ENCODE measurements at regions not wholly inside any gene's neighbourhood (a gene's known extent, or its start where the extent isn't known, plus 50 kb on each side); places are given as distances from the start of the nearest gene placed in this dataset.

DNA sequence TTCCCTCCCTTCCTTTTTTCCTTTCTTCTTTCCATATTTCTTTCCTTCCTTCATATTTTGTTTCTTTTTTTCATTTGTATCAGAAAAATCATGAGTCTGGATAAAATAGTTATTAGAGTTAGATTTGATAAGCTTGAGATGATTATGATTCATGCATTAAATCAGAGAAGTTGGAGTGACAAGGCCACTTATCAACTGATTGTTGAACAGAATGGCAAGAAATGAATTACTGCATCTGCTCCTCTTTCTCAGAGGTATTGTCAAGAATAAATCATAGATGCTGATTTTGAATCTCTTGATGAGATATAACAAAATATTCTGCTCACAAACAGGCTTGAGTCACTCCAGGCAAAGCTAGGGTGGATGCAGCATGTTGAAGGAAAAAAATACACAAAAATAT is 54.6 kb upstream of the ANO5 start:
- TF ChIP-seq RFX5 (IDR thresholded peaks at IDR 0.05; ENCODE audit: low read length) (no peak), EZH2phosphoT487 (IDR thresholded peaks at IDR 0.05; ENCODE audit: borderline replicate concordance, low read depth) (no peak), RAD21 (IDR thresholded peaks at IDR 0.05; ENCODE audit: low read length) (no peak), CHD2 (IDR thresholded peaks at IDR 0.05; ENCODE audit: low read length, partially characterized antibody) (no peak), EP300 (IDR thresholded peaks at IDR 0.05; ENCODE audit: borderline replicate concordance in 1 of 2, low read depth in 1 of 2, low read length in 1 of 2) (no peak), JUND (IDR thresholded peaks at IDR 0.05) (no peak), RCOR1 (IDR thresholded peaks at IDR 0.05; ENCODE audit: low read length) (no peak)
- TF ChIP-seq, protein P1, sequence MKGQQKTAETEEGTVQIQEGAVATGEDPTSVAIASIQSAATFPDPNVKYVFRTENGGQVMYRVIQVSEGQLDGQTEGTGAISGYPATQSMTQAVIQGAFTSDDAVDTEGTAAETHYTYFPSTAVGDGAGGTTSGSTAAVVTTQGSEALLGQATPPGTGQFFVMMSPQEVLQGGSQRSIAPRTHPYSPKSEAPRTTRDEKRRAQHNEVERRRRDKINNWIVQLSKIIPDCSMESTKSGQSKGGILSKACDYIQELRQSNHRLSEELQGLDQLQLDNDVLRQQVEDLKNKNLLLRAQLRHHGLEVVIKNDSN (IDR thresholded peaks at IDR 0.05; ENCODE audit: borderline replicate concordance, low read depth) = no peak
- TF ChIP-seq, protein P2, sequence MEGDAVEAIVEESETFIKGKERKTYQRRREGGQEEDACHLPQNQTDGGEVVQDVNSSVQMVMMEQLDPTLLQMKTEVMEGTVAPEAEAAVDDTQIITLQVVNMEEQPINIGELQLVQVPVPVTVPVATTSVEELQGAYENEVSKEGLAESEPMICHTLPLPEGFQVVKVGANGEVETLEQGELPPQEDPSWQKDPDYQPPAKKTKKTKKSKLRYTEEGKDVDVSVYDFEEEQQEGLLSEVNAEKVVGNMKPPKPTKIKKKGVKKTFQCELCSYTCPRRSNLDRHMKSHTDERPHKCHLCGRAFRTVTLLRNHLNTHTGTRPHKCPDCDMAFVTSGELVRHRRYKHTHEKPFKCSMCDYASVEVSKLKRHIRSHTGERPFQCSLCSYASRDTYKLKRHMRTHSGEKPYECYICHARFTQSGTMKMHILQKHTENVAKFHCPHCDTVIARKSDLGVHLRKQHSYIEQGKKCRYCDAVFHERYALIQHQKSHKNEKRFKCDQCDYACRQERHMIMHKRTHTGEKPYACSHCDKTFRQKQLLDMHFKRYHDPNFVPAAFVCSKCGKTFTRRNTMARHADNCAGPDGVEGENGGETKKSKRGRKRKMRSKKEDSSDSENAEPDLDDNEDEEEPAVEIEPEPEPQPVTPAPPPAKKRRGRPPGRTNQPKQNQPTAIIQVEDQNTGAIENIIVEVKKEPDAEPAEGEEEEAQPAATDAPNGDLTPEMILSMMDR (IDR thresholded peaks at IDR 0.05) = no peak
